Stimulated activated CD4-positive, alpha-beta T cell treated with anti-CD3 and anti-CD28 coated beads, TNF-alpha, amount 100 ng/mL, for 48 hours (primary cell): ENCODE measurements at regions not wholly inside any gene's neighbourhood (a gene's known extent, or its start where the extent isn't known, plus 50 kb on each side); places are given as distances from the start of the nearest gene placed in this dataset.

Source experiments
- DNase-seq, 3 donors: peaks; one replicate each; pipeline ENCODE4 v3.0.0-alpha.2; 2020; ENCODE audit warnings: low read depth in 3 of 3

DNA sequence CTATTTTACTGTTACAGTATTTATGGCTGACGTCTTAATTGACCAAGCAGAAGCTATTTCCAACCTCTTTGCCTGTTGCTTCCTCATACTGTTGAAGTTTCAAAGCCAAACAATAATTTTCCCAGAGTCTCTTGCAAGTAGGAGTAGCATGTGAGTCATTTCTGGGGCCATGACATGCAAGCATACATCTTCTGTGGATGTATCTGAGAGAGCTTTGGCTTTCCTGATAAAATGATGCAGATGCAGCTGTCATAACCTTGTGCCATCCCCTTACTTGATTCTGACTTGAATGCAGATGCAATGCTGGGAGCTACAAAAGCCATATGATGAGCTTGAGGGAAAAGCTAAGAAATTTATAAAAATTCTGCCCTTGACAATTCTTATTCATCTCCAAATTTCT lies 243.1 kb upstream of the TENM4 start:
- DNase-seq = no peak

DNA sequence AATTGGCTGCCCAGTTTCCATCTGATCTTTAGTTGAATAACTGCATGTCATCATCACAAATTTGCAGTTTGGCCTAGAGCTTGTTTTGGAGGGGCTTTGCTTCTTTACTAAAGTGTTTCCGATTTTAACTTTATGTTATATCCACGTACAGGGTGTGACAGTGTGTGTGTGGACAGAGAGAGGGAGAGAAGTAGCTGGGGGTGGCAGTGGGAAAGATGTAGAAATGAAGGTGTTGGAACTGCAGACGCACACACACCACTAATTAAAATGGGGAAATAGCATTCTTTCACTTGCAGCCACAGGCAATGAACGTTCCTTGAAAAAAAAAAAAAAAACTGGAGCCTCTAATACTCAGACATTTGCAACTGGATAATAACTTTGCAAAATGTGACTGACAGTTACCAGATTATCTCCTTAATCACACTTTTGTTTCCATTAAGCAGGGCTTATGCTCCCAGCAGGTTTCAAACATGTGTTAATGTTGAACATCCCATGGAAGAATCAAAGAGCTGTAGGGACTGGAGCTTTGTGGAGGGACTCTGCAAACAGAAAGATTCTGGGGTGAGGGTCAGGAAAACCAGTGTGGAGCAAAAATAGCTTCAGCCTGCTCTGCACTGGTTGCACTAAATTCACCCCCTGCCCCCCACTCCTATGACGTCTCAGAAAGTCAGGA lies 238.1 kb upstream of the TENM4 start:
- DNase-seq = no peak

DNA sequence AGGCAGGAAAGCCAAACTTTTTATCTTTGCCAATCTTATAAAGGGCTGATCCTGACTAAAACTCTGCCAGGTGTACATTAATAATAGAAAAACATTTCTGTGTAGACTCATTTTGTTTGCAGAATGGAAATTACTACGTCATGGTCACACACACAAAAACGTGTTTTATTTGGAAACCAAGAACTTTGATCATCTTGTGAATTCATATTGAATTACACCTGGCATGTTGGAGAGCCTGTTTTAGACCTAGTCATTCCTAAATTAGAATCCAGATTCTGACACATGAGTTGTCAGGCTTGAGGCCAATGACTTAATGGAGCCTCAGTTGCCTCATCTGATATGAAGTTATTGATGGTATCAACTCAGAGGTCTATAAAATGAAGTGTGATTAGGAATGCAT lies 235.6 kb upstream of the TENM4 start:
- DNase-seq = no peak

DNA sequence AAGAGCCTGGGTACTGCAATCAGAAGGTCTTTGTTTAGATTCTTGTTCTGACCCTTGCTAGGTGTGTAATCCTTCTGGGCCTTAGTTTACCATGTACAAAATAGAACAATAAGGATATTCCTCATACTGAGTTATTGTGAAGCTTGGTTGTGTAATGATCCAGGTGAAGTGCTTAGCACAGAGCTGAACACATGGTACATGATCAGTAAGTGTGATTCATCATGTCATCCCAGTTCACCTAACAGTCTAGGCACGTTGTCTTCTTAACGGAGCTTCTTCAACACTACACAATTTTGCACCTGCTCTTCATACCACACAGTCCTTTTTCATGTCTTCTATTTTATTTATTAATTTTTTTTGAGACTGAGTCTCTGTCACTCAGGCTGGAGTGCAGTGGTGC lies 234.3 kb upstream of the TENM4 start:
- DNase-seq = no peak

DNA sequence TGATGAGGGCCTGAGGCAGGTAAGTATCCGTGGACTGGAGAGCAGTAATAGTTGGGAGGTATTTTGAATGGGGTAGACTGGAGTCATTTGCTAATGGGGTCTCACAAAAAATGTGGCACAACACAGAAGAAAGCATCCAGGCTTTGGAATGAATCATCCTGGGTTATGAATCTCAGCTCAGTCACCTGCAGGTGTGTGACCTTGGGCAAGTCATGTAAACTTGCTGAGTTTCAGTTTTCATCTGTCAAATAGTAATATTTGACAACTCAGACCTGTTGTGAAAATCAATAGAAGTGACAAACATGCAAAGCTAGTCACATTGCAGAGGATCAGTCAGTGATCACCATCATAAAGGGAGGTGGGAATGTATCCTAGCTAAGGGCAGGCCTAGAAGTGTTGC lies 232.0 kb upstream of the TENM4 start:
- DNase-seq = no peak

DNA sequence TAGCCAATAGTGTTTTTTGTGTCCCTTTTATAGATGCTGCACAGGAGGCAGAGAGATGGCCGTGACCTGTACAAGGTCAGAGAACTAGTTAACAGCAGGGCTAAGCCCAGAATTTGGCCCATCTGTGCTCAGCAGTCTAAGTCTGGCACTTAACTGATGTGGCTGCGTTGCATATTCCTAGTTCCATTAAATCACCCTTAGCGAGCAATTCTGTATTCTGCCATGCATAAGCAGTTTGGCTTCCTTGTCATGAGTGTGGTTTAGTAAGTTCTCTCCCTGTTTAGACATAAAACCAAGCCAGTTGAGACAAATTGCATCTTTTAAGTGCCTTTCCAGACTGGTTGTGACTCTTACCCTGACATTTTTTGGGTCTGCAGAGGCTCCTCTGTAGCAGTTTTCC lies 230.6 kb upstream of the TENM4 start:
- DNase-seq = no peak

DNA sequence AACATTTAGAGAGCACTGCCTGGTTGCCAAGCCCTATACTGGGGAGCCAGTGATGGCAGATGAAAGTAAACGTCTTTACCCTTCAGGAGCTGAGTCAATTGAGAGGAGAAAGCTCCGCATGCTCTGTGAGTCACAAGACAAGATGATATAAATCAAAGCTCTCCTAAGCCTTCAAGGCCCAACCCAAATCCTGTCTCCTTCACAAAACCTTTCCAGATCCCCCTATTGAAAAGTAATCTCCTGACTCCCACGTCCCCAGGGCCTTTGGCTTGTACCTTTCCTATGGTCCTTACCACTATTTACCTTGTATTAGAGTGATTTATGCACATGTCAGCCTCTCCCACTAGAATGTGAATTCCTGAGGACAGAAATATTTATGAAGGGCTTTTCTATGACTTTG lies 230.1 kb upstream of the TENM4 start:
- DNase-seq = no peak

DNA sequence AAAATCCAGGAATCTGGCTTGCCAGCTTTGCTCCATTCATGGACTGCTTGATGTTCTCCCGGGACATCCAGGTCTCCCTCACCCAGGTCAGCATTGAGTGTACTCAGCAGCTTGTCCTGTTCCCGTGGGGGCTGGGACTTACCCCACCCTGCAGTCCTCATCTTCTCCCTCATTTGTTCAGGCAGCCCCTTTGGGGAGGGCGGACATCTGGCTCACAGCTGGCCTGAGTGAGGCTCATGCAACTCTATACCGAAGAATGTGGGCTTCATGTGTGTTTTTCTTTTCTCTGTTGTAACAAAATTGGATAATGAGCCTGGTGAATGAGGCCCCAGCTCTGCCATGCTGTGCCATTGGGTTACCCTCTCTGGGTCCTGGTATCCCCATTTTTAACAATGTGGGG lies 227.7 kb upstream of the TENM4 start:
- no peak for DNase-seq

DNA sequence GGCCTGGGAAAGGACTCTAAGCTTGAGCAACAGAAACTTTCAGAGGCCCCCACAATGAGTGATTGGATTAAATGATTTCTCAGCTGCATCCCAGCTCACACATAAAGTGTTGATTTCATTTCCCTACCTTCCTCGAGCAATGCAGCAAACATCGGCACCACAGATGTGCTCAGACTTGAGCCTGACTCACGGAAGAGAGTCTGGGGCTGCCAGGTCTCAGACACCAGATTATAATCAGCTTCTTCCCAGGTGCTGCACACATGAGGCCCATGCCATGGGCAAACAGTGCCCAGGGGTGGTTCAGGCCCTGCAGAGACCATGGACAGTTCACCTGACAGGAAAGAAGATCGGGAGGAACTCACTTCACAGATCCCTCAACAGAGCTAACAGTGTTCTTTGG lies 226.6 kb upstream of the TENM4 start:
- no peak for DNase-seq

DNA sequence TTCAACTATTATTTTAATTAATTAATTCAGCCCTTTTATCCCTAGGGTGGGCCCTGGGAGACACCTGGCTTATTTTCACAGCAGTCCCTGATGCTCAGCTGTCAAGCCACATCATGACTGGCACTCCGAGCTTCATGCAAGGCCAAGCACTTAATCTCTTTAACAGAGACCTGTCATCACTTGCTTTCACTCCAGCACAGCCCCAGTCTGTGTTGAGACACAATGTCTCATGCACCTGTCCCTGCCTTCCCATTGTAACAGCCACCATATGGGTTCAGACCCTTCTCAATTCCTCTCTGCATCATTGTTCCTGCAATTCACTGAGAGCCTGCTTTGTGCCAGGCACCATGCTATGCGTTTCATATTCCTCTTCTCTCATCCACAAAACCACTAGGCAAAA lies 222.2 kb upstream of the TENM4 start:
- DNase-seq = no peak

DNA sequence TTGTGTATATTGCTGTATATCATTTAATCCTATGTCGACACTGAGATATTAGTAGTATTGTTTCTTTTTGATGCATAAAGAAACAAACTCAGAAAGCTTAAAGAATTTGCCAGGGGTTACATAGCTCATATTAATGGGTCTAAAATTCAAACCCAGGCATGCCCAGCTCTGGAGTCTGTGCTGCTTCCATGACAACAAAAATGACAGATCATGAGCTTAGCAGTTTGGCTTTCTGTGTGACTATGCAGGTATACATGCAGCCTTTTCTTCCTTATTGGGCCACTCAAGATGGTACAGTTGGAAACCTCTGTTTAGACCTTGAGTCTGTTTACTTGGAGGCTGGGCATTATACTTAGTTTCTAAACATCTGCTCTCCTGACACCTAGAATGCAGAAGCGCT lies 220.5 kb upstream of the TENM4 start:
- no peak for DNase-seq

DNA sequence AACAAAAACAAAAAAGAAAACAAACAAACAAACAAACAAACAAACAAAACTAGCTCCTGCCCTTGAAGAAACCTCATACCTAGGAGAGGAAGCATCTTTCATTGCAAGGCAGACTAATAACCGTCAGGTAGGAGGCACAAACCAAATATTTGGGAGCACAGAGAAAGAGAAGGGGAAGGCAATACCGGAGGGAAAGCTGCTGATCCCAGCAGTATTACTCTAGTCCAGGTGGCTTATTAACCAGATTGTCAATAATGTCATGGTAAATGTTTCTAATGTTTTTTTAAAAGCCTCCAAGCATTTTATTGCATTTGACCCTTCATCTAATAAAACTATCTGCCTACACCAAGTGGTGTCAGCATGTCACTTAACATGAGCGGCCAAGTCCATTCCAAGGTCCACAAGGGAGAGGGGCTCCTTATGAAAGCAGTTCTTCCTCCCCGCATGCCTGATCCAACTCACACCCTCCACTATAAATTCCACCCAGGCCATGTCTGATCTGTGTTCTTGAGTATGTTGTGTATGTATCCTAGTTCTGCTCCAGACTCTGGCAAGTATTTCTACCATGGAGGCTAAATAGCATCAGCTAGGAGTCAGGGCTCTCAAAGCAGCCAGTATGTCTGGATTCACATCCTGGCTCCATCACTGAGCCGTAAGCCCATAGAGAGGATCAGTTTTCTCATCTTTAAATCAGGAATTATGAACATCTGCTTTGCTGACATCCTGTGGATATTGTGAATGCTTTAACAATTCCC lies 208.1 kb upstream of the TENM4 start:
- DNase-seq = no peak

DNA sequence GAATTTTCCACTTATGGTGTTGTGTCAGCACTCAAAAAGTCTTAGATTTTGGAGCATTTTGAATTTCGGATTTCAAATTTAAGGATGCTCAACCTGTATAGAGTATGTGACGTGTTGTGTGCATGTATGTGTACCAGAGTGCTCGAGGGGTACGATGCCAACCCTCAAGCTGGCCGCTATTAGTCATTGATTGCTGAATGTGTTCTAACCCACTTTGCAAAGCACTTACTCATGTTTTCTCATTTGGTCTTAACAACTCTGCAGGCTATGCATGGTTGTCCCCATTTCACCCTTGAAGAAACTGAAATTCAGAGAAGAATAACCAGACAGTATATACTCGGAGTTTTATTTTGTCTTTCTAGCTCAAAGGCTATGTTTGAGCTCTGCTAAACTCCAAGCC lies 196.4 kb upstream of the TENM4 start:
- no peak for DNase-seq

DNA sequence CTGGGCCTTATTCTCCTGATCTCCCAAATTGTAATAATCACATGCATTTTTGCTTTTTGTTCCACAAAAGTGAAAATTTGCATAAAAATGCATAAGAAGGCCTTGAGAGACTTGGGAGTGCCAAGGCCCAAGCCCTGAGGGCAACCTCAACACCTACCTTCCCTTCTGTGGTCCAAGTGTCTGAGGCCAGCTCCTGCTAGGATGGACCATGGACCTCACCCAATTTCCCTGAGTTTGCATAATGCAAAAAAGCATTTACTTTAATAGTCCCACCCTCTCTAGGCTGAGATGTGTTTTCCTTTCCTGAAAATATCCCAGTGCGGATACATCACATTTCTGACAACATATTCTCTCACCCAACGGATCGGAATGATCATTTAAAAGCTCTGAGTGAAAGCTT lies 194.1 kb upstream of the TENM4 start:
- DNase-seq = no peak

DNA sequence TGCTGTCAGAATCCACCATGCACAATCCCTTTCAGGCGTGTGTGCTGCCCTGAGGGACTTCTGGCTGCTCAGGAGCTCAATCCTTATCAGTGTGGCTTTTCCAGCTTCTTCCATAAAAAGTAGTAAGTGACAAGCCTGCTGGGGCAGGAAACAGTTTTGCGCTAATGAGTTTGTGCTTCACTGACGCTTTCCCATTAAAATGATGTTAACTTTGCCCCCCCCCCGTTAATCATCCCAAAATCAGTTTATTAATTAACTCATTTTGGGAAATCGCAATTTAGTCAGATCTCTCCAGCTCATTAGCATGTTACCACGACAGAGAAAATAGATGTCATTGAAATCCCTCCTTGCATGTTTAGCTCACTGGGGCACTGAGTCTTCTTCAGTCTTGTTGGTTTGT lies 186.5 kb upstream of the TENM4 start:
- DNase-seq = no peak

DNA sequence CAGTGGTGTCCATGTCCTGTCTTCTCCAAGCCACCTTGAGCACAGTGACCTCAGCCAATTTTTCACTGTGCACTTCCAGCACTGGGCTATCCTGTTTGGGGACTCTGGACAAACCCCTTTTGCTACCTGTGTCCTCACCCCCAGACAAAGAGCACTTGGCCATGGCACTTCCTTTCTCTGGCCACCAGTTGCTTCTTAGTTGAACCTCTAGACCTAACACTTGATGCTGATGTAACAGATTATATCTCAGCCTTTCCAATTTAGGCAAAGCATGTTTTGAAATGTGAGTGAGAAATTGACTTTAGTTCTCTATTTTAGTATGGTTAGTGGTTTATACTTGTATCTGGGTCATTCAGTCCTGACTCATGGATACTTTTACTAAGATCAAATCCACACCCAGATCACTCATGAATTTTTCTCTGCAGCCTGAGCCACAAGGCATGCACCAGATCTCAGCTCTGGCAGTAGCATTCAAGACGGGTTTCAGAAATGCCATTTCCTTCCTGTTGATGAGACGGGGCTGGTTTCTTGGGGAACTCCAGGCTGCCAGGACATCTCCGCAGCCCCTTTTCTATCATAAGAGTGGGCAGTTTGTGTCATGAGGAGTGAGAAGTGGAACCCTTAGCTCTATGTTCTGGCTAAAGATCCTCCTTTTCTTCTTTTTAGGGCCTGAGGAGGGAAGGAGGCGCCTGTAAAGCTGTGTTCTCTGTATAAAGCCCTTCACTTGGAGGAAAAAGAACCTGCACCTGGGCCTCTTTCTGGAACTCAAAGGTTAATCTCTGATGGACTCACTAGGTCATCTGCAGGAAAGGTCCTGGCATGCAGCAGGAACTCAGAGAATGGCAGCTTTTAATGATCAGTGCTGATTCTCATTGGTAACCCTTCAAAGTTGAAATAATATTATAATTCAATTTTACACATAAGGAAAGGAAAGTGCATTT lies 185.6 kb upstream of the TENM4 start:
- no peak for DNase-seq

DNA sequence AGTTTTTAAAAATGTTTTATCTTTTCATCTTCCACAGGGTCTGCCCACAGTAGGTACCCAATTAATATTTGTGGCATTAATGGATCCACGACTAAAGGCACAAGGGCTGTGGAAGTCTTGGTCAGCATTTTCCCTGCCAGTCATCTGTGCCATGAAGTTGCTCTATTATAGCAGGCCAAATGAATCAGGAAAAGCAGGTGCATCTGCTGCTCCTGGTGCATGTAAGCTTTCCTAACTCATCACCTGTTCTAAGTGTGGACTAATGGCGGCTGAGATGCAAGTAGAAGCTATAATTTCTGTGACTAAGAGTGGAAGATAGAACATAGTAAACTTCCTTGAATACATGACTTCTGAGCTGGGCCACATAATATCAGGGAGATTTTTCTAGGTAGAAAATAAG lies 182.5 kb upstream of the TENM4 start:
- no peak for DNase-seq

DNA sequence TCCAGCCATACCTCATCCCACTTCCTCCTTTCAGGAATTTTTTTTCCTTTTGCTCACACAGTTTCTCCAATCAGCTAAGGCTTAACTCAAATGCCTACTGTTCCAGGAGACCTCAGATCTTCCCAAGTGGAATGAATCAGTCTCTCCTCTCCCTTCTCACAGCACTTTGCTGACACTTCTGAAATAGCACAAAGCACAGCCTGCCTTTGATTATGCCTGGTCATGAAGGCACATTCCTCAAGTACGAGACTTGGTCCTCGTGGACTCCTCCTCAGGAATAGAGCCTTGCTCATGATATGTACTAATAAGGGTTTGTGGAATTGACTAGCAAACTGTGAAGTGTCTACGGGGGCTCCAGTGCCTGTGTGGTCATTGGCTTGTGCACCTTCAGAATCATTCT lies 176.7 kb upstream of the TENM4 start:
- no peak for DNase-seq

DNA sequence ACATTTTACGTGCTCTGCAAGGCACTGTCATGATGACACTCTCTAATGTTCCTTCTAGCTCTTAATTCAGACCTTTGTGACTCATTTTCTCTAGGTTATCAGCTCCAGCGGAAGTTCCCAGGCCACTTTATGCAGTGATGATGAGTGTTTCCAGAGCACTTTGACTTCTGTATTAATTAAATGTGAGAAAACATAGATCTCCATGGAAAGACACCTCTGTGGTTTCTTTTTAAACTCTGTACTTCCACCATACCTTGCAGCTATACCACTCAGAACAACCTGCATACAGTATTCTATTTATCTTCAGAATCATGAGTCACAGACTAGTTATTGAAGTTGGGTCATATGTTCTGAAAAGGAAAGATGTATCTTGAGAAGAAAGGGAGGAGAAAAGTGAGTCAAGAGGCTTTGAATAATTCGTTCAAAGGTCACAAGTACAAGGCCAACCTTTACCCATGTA lies 175.6 kb upstream of the TENM4 start:
- no peak for DNase-seq

DNA sequence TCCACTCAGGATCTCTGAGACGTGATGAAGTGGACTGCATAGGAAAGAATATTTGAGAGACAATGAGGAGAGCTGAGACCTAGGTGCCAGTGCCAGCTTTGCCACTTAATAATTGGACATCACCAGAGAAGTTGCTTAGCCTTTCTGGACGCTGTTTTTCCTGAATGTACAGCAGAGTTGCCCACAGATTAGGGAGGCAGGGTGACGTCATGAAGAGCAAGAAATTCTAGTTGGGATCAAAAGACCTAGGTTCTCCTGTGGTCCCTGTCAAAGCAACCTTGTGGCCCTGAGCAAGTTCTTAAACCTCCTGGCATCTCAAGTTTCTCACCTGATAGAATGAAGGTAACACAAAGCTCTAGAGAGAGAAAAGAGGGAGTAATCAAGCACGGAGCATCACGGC lies 174.6 kb upstream of the TENM4 start:
- DNase-seq = no peak

DNA sequence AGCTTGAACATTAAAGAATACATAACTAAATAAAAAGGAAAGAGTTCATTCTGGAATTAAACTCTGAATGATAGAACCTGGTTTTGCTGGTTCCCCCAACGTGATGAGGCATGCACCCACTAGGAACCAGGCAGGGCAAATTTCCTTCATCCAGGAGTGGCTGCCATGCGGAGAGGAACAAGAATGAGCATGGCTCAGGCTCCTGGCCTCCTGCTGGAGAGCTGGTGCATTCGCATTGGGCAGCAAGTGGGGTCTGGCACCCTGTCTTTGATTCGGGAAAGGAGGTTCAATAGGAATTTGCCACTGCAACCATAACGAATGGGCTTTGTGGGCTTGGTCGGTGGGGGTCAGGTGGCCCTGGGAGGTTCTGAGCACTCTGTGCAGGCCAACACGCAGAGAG lies 169.8 kb upstream of the TENM4 start:
- DNase-seq = no peak

DNA sequence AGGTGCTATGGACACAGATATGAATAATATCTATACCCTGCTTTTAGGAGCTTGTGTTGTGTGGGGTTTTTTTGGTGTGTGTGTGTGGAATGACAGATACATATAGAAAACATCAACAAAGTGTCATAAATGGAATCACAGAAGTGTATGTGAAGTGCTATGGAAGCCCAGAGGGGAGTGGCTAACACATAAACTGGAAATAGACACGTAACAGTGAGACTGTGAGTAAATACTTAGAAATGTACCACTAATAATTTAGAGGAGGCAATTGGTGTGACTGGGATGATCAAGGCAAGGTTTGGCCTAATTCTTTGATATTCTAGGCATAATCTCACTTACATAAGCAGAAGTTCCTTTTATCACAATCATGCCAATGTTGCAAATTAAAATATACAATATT lies 169.3 kb upstream of the TENM4 start:
- no peak for DNase-seq

DNA sequence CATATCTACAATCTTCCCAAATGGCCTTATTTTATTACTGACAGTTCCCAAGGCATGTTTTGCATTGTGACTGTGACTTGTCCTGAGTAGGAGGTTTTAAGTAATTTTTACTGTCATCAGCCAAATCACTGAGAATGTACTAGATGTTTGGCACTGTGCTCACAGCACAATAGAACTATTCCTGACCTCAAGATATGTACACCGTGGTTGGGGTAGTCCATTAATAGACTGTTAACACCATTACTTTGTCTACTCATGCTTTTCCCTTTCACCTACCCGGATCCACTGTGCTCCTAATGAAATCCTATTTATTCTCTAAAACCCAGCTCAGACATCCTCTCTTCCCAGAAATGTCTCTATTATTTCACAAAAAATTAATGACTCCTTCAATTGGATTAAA lies 168.7 kb upstream of the TENM4 start:
- DNase-seq = no peak
